ENCODE measurements at regions not wholly inside any gene's neighbourhood (a gene's known extent, or its start where the extent isn't known, plus 50 kb on each side); places are given as distances from the start of the nearest gene placed in this dataset.

DNA sequence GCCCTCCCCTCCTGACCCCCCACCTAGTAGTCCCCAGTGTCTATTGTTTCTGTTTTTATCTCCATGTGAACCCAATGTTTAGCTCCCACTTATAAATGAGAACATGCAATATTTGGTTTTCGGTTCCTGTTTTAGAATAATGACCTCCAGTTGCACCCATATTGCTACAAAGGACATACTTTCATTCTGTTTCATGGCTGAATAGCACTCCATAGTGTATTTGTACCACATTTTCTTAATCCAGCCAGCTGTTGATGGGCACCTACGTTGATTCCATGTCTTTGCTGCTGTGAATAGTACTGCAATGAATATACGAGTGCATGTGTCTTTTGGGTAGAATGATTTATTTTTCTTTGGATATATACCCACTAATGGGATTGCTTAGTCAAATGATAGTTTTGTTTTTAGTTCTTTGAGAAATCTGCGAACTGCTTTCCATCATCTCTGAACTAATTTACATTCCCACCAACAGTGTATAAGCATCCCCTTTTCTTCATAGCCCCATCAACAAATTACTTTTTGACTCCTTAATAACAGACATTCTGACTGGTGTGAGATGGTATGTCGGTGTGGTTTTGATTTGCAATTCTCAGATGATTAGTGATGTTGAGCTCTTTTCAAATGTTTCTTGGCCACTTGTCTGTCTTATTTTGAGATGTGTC, 128.4 kb upstream of the PHYHIPL start:
- TF ChIP-seq, protein P1, sequence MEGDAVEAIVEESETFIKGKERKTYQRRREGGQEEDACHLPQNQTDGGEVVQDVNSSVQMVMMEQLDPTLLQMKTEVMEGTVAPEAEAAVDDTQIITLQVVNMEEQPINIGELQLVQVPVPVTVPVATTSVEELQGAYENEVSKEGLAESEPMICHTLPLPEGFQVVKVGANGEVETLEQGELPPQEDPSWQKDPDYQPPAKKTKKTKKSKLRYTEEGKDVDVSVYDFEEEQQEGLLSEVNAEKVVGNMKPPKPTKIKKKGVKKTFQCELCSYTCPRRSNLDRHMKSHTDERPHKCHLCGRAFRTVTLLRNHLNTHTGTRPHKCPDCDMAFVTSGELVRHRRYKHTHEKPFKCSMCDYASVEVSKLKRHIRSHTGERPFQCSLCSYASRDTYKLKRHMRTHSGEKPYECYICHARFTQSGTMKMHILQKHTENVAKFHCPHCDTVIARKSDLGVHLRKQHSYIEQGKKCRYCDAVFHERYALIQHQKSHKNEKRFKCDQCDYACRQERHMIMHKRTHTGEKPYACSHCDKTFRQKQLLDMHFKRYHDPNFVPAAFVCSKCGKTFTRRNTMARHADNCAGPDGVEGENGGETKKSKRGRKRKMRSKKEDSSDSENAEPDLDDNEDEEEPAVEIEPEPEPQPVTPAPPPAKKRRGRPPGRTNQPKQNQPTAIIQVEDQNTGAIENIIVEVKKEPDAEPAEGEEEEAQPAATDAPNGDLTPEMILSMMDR (IDR thresholded peaks at IDR 0.05): no peak
- no peak for TF ChIP-seq POLR2A (IDR thresholded peaks at IDR 0.05)

Data from sigmoid colon (tissue), 3 donors.